ENCODE measurements at regions not wholly inside any gene's neighbourhood (a gene's known extent, or its start where the extent isn't known, plus 50 kb on each side); places are given as distances from the start of the nearest gene placed in this dataset.

GRCh38 chr13:111449041-111449440 lies 128.6 kb downstream of the TEX29 start:
- Mint-ChIP-seq H3K9me3 (no peaks in the 10 kb centered on the region), H3K4me3 (no peak overlapping the region), H3K27ac (no peak overlapping the region), H3K27me3 (peaks cover 7% of the 10 kb centered on the region), H3K36me3 (peaks cover 1% of the 10 kb centered on the region), H3K4me1 (peaks cover 4% of the 10 kb centered on the region)
- ATAC-seq (ENCODE audit: low read depth), result no peak
- no peak for DNase-seq
- POLR2A ChIA-PET, result no interaction called here

- H3K4me3 Mint-ChIP-seq, result no peak overlapping the region
- no peaks in the 10 kb centered on the region for H3K9me3 Mint-ChIP-seq
- no peak for ATAC-seq (ENCODE audit: low read depth)
- peaks cover 4% of the 10 kb centered on the region for H3K4me1 Mint-ChIP-seq
- DNase-seq, result no peak
- peaks cover 1% of the 10 kb centered on the region for H3K36me3 Mint-ChIP-seq
- POLR2A ChIA-PET, result no interaction called here
- H3K27ac Mint-ChIP-seq, result no peak overlapping the region
- peaks cover 9% of the 10 kb centered on the region for H3K27me3 Mint-ChIP-seq
Measured at GRCh38 chr13:111451402-111451801, 131.0 kb downstream of the TEX29 start.

- Mint-ChIP-seq H3K27ac (no peak overlapping the region), H3K36me3 (no peaks in the 10 kb centered on the region), H3K4me3 (no peak overlapping the region), H3K27me3 (peaks cover 10% of the 10 kb centered on the region), H3K4me1 (peaks cover 3% of the 10 kb centered on the region), H3K9me3 (no peaks in the 10 kb centered on the region)
- POLR2A ChIA-PET, result no interaction called here
- ATAC-seq (ENCODE audit: low read depth) (no peak), DNase-seq (no peak)
Measured at GRCh38 chr13:111456452-111457230, 136.2 kb downstream of the TEX29 start.

- ATAC-seq (ENCODE audit: low read depth), result no peak
- peaks cover 10% of the 10 kb centered on the region for H3K27me3 Mint-ChIP-seq
- no peak overlapping the region for H3K27ac Mint-ChIP-seq
- POLR2A ChIA-PET, result no interaction called here
- H3K9me3 Mint-ChIP-seq, result no peaks in the 10 kb centered on the region
- no peak overlapping the region for H3K4me3 Mint-ChIP-seq
- DNase-seq, result no peak
- H3K4me1 Mint-ChIP-seq, result peaks cover 3% of the 10 kb centered on the region
- H3K36me3 Mint-ChIP-seq, result no peaks in the 10 kb centered on the region
Measured at GRCh38 chr13:111458001-111458531, 137.6 kb downstream of the TEX29 start.

- Mint-ChIP-seq H3K4me1 (peaks cover 3% of the 10 kb centered on the region), H3K4me3 (no peak overlapping the region), H3K36me3 (no peaks in the 10 kb centered on the region), H3K27ac (no peak overlapping the region), H3K9me3 (no peaks in the 10 kb centered on the region), H3K27me3 (peaks cover 15% of the 10 kb centered on the region)
- DNase-seq (no peak), ATAC-seq (ENCODE audit: low read depth) (no peak)
- POLR2A ChIA-PET, result no interaction called here
Measured at GRCh38 chr13:111458739-111459138, 138.3 kb downstream of the TEX29 start.

GRCh38 chr13:111459803-111460547 lies 139.5 kb downstream of the TEX29 start:
- H3K9me3 Mint-ChIP-seq, result no peaks in the 10 kb centered on the region
- ATAC-seq (ENCODE audit: low read depth) (no peak), DNase-seq (no peak)
- H3K36me3 Mint-ChIP-seq, result no peaks in the 10 kb centered on the region
- no peak overlapping the region for H3K4me3 Mint-ChIP-seq
- peaks cover 15% of the 10 kb centered on the region for H3K27me3 Mint-ChIP-seq
- H3K27ac Mint-ChIP-seq, result no peak overlapping the region
- peaks cover 3% of the 10 kb centered on the region for H3K4me1 Mint-ChIP-seq
- POLR2A ChIA-PET, result no interaction called here

- H3K4me3 Mint-ChIP-seq, result no peak overlapping the region
- H3K27ac Mint-ChIP-seq, result no peak overlapping the region
- ATAC-seq (ENCODE audit: low read depth) (peak; percentile 45), DNase-seq (no peak)
- H3K9me3 Mint-ChIP-seq, result no peaks in the 10 kb centered on the region
- peaks cover 3% of the 10 kb centered on the region for H3K4me1 Mint-ChIP-seq
- no peaks in the 10 kb centered on the region for H3K36me3 Mint-ChIP-seq
- POLR2A ChIA-PET, result no interaction called here
- peaks cover 15% of the 10 kb centered on the region for H3K27me3 Mint-ChIP-seq
Measured at GRCh38 chr13:111460548-111461444, 140.4 kb downstream of the TEX29 start.

- peaks cover 17% of the 10 kb centered on the region for H3K27me3 Mint-ChIP-seq
- H3K9me3 Mint-ChIP-seq, result no peaks in the 10 kb centered on the region
- DNase-seq (no peak), ATAC-seq (ENCODE audit: low read depth) (no peak)
- POLR2A ChIA-PET, result no interaction called here
- H3K4me1 Mint-ChIP-seq, result peaks cover 3% of the 10 kb centered on the region
- H3K27ac Mint-ChIP-seq, result no peak overlapping the region
- H3K36me3 Mint-ChIP-seq, result no peaks in the 10 kb centered on the region
- H3K4me3 Mint-ChIP-seq, result no peak overlapping the region
Measured at GRCh38 chr13:111461445-111462149, 141.2 kb downstream of the TEX29 start.

- Mint-ChIP-seq H3K4me3 (no peak overlapping the region), H3K4me1 (peaks cover 3% of the 10 kb centered on the region), H3K27me3 (peaks cover 21% of the 10 kb centered on the region), H3K36me3 (no peaks in the 10 kb centered on the region), H3K9me3 (no peaks in the 10 kb centered on the region), H3K27ac (no peak overlapping the region)
- POLR2A ChIA-PET, result no interaction called here
- DNase-seq (no peak), ATAC-seq (ENCODE audit: low read depth) (no peak)
Measured at GRCh38 chr13:111462221-111462764, 141.9 kb downstream of the TEX29 start.

GRCh38 chr13:111462944-111463343 lies 142.5 kb downstream of the TEX29 start:
- POLR2A ChIA-PET, result no interaction called here
- H3K36me3 Mint-ChIP-seq, result no peaks in the 10 kb centered on the region
- no peak for ATAC-seq (ENCODE audit: low read depth)
- peaks cover 3% of the 10 kb centered on the region for H3K4me1 Mint-ChIP-seq
- no peaks in the 10 kb centered on the region for H3K9me3 Mint-ChIP-seq
- peaks cover 21% of the 10 kb centered on the region for H3K27me3 Mint-ChIP-seq
- H3K4me3 Mint-ChIP-seq, result no peak overlapping the region
- H3K27ac Mint-ChIP-seq, result no peak overlapping the region
- DNase-seq, result no peak

- no peaks in the 10 kb centered on the region for H3K9me3 Mint-ChIP-seq
- ATAC-seq (ENCODE audit: low read depth) (no peak), DNase-seq (no peak)
- no peak overlapping the region for H3K27ac Mint-ChIP-seq
- peaks cover 20% of the 10 kb centered on the region for H3K27me3 Mint-ChIP-seq
- no peak overlapping the region for H3K4me3 Mint-ChIP-seq
- POLR2A ChIA-PET, result no interaction called here
- no peaks in the 10 kb centered on the region for H3K36me3 Mint-ChIP-seq
- no peaks in the 10 kb centered on the region for H3K4me1 Mint-ChIP-seq
Measured at GRCh38 chr13:111467111-111467890, 146.9 kb downstream of the TEX29 start.
